ENCODE measurements at regions not wholly inside any gene's neighbourhood (a gene's known extent, or its start where the extent isn't known, plus 50 kb on each side); places are given as distances from the start of the nearest gene placed in this dataset.

DNA sequence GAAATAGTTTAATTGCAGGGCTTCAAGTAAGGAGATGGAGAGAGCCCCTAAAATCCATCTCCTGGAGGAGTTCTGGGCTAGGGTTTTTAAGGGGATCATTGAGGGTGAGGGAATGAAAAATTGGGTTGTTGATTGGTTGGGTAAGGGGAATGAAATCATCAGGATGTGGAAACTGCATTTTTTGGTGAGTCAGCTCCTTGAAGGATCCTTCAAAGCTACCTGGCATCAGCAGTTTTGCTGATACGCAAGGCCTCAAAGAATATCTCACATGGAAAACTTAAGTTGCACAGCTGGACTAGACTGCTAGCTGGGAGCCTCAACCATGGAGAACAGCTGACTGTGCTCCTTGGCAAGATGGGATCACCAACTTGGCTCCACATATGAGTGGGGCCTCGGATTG, 136.7 kb downstream of the FGF10 start:
- in situ Hi-C loops (cut with MboI; ENCODE audit: low pct_ligation_motif_present in 1 of 4, low pct_unique_long_range_greater_than_20kb in 1 of 4, low sequenced_read_pairs in 3 of 4) (no loop called here), intact Hi-C loops (cut with DNase I; ENCODE audit: low total_unique reads) (no loop called here)
- no peak for TF ChIP-seq POLR2A (IDR thresholded peaks at IDR 0.05)
- no peaks in the 10 kb centered on the region for H3K36me3 ChIP-seq
- DNase-seq: no peak
- H3K4me3 ChIP-seq: no peak overlapping the region
- no peaks in the 10 kb centered on the region for H3K9me3 ChIP-seq
- no peaks in the 10 kb centered on the region for H3K27me3 ChIP-seq
- no peaks in the 10 kb centered on the region for H3K4me1 ChIP-seq
- WGBS, 2 donors (ENCODE audit: low coverage in 1 of 2): 64 to 100% methylated on average over 1 to 2 of the region's 2 CpGs
- H3K27ac ChIP-seq: no peak overlapping the region

DNA sequence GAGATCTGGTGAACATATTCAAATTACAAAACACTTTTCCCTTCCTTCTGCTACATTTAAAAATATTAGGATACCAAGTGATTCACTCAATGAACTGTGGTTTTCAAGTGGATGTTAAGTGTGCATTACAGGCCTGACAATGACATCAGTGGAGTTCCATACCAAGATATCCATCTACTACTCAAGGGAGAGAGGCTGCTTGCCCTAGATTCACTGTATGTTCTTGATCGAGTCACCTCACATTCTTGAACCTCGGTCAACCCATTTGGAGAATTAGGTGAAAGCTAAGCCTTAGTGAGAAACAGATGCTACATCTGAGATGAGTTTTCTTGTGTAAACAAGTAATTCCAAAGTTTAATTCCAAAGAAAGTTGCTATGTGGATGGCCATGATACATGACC, 142.2 kb downstream of the FGF10 start:
- Histone ChIP-seq H3K9me3 (no peaks in the 10 kb centered on the region), H3K27me3 (no peaks in the 10 kb centered on the region), H3K4me3 (no peak overlapping the region), H3K27ac (no peak overlapping the region), H3K36me3 (no peaks in the 10 kb centered on the region), H3K4me1 (no peaks in the 10 kb centered on the region)
- in situ Hi-C loops (cut with MboI; ENCODE audit: low pct_ligation_motif_present in 1 of 4, low pct_unique_long_range_greater_than_20kb in 1 of 4, low sequenced_read_pairs in 3 of 4): no loop called here
- WGBS, 2 donors (ENCODE audit: low coverage in 1 of 2): 82 to 83% methylated on average over 2 of the region's 2 CpGs
- TF ChIP-seq, protein P1, sequence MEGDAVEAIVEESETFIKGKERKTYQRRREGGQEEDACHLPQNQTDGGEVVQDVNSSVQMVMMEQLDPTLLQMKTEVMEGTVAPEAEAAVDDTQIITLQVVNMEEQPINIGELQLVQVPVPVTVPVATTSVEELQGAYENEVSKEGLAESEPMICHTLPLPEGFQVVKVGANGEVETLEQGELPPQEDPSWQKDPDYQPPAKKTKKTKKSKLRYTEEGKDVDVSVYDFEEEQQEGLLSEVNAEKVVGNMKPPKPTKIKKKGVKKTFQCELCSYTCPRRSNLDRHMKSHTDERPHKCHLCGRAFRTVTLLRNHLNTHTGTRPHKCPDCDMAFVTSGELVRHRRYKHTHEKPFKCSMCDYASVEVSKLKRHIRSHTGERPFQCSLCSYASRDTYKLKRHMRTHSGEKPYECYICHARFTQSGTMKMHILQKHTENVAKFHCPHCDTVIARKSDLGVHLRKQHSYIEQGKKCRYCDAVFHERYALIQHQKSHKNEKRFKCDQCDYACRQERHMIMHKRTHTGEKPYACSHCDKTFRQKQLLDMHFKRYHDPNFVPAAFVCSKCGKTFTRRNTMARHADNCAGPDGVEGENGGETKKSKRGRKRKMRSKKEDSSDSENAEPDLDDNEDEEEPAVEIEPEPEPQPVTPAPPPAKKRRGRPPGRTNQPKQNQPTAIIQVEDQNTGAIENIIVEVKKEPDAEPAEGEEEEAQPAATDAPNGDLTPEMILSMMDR (IDR thresholded peaks at IDR 0.05): no peak
- TF ChIP-seq POLR2AphosphoS5 (IDR thresholded peaks at IDR 0.05): no peak
- DNase-seq: no peak
- intact Hi-C loops (cut with DNase I; ENCODE audit: low total_unique reads): no loop called here

DNA sequence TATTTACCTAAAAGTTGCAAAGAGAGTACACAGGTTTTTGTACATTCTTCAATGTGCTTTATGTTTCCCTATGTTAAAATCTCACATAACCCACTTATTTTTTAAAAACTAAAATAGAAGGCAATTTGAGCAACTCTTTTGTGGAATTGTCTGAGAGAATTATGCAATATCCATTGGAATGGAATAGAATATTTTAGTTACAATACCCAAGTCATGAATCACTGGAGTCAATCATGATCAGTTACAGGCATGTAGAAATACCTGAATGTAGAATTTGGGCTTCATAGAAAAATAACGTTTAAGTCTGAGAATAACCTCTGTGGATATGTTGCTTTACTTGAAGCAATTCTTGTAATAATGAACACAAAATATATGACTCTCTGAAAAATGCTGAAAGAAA, 143.3 kb downstream of the FGF10 start:
- Histone ChIP-seq H3K9me3 (no peaks in the 10 kb centered on the region), H3K4me1 (no peaks in the 10 kb centered on the region), H3K27me3 (no peaks in the 10 kb centered on the region), H3K4me3 (no peak overlapping the region), H3K36me3 (no peaks in the 10 kb centered on the region), H3K27ac (no peak overlapping the region)
- TF ChIP-seq POLR2A (IDR thresholded peaks at IDR 0.05): no peak
- no peak for TF ChIP-seq POLR2AphosphoS5 (IDR thresholded peaks at IDR 0.05)
- TF ChIP-seq, protein P1 (IDR thresholded peaks at IDR 0.05): no peak
- no peak for TF ChIP-seq EP300 (IDR thresholded peaks at IDR 0.05; ENCODE audit: low read depth)
- WGBS, 2 donors (ENCODE audit: low coverage in 1 of 2): 67 to 88% methylated on average over 1 of the region's 1 CpG
- DNase-seq: no peak
- in situ Hi-C loops (cut with MboI; ENCODE audit: low pct_ligation_motif_present in 1 of 4, low pct_unique_long_range_greater_than_20kb in 1 of 4, low sequenced_read_pairs in 3 of 4): no loop called here
- intact Hi-C loops (cut with DNase I; ENCODE audit: low total_unique reads): no loop called here

DNA sequence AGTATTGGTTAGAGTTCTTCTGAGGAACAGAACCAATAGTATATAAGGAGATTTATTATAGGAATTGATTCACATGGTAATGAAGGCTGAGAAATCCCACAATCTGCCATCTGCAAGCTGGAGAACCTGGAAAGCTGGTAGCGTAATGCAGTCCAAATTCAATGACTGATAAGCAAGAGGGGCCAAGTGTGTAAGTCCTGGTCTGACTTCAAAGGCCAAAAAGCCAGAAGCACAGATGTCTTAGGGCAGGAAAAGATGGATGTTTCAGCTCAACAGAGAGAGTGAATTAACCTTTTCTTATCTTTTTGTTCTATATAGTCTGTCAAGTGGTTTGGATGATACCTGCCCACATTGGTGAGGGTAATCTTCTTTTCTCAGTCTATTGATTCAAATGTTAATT, 146.4 kb downstream of the FGF10 start:
- 75 to 91% methylated on average over 1 of the region's 1 CpG for WGBS, 2 donors (ENCODE audit: low coverage in 1 of 2)
- Histone ChIP-seq H3K36me3 (no peaks in the 10 kb centered on the region), H3K27me3 (no peaks in the 10 kb centered on the region), H3K4me1 (no peaks in the 10 kb centered on the region), H3K9me3 (no peaks in the 10 kb centered on the region), H3K27ac (no peak overlapping the region), H3K4me3 (no peak overlapping the region)
- DNase-seq: no peak
- intact Hi-C loops (cut with DNase I; ENCODE audit: low total_unique reads): no loop called here
- in situ Hi-C loops (cut with MboI; ENCODE audit: low pct_ligation_motif_present in 1 of 4, low pct_unique_long_range_greater_than_20kb in 1 of 4, low sequenced_read_pairs in 3 of 4): no loop called here
- TF ChIP-seq POLR2AphosphoS5 (IDR thresholded peaks at IDR 0.05) (no peak), EP300 (IDR thresholded peaks at IDR 0.05; ENCODE audit: low read depth) (no peak), POLR2A (IDR thresholded peaks at IDR 0.05) (no peak)
- TF ChIP-seq, protein P1 (IDR thresholded peaks at IDR 0.05): no peak

DNA sequence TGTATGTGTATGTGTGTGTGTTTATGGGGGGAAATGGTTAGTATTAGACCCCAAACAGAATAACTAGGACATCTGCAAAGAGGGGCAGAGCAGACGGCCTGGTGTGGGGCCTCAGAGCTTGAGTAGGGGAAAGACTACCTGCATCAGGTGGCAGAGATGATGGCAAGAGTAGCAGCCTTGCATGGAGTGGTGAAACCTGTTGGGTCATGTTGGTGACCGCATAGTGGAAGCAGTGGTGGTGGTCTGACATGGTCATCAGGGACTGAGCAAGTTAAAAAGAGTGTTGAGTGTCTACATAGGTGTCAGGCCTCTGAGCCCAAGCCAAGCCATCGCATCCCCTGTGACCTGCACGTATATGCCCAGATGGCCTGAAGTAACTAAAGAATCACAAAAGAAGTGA, 153.2 kb downstream of the FGF10 start:
- Histone ChIP-seq H3K27me3 (no peaks in the 10 kb centered on the region), H3K36me3 (no peaks in the 10 kb centered on the region), H3K4me3 (no peak overlapping the region), H3K4me1 (no peaks in the 10 kb centered on the region), H3K27ac (no peak overlapping the region), H3K9me3 (peaks cover 0 to 7% of the 10 kb centered on the region in 2 donors)
- DNase-seq: no peak
- TF ChIP-seq, protein P1 (IDR thresholded peaks at IDR 0.05): no peak
- no peak for TF ChIP-seq POLR2AphosphoS5 (IDR thresholded peaks at IDR 0.05)
- no peak for TF ChIP-seq POLR2A (IDR thresholded peaks at IDR 0.05)
- TF ChIP-seq EP300 (IDR thresholded peaks at IDR 0.05; ENCODE audit: low read depth): no peak
- 60 to 90% methylated on average over 4 of the region's 4 CpGs for WGBS, 2 donors (ENCODE audit: low coverage in 1 of 2)
- intact Hi-C loops (cut with DNase I; ENCODE audit: low total_unique reads) (no loop called here), in situ Hi-C loops (cut with MboI; ENCODE audit: low pct_ligation_motif_present in 1 of 4, low pct_unique_long_range_greater_than_20kb in 1 of 4, low sequenced_read_pairs in 3 of 4) (no loop called here)
